ENCODE measurements at regions not wholly inside any gene's neighbourhood (a gene's known extent, or its start where the extent isn't known, plus 50 kb on each side); places are given as distances from the start of the nearest gene placed in this dataset.

DNA sequence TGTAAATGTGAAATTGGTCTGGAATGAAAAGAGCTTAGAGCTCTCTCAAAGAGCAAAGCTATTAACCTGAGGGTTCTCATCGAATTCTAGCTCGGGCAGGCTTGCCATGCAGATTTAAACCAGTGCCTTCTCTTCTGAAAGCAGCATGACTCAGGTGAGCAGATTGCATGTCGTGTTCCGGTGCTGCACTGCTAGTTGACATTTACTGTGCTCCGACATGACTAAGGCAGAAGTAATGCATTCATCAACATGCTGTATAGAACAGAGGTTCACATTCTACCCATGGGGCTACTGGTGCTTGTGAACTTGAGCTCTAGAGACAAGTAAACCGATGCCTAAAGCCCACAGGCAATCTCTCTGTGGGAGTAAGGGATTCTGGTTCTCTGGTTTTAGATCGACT, 947.7 kb downstream of the EFNB2 start:
- H3K27ac ChIP-seq, result no peak overlapping the region
- WGBS, 4 donors, result 72 to 86% (median 82%) methylated on average over 7 of the region's 7 CpGs
- TF ChIP-seq, protein P1, sequence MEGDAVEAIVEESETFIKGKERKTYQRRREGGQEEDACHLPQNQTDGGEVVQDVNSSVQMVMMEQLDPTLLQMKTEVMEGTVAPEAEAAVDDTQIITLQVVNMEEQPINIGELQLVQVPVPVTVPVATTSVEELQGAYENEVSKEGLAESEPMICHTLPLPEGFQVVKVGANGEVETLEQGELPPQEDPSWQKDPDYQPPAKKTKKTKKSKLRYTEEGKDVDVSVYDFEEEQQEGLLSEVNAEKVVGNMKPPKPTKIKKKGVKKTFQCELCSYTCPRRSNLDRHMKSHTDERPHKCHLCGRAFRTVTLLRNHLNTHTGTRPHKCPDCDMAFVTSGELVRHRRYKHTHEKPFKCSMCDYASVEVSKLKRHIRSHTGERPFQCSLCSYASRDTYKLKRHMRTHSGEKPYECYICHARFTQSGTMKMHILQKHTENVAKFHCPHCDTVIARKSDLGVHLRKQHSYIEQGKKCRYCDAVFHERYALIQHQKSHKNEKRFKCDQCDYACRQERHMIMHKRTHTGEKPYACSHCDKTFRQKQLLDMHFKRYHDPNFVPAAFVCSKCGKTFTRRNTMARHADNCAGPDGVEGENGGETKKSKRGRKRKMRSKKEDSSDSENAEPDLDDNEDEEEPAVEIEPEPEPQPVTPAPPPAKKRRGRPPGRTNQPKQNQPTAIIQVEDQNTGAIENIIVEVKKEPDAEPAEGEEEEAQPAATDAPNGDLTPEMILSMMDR (IDR thresholded peaks at IDR 0.05), result no peak
- no peak for TF ChIP-seq POLR2A (IDR thresholded peaks at IDR 0.05)
- no peaks in the 10 kb centered on the region for H3K4me1 ChIP-seq (replicated peaks in 1 of 2)
- no peaks in the 10 kb centered on the region for H3K27me3 ChIP-seq
- H3K36me3 ChIP-seq (replicated peaks in 1 of 2), result no peaks in the 10 kb centered on the region
- no peak overlapping the region for H3K4me3 ChIP-seq
- H3K9me3 ChIP-seq (replicated peaks in 1 of 3), result no peaks in the 10 kb centered on the region
- intact Hi-C loops (cut with DNase I), result no loop called here
- DNase-seq, result no peak

DNA sequence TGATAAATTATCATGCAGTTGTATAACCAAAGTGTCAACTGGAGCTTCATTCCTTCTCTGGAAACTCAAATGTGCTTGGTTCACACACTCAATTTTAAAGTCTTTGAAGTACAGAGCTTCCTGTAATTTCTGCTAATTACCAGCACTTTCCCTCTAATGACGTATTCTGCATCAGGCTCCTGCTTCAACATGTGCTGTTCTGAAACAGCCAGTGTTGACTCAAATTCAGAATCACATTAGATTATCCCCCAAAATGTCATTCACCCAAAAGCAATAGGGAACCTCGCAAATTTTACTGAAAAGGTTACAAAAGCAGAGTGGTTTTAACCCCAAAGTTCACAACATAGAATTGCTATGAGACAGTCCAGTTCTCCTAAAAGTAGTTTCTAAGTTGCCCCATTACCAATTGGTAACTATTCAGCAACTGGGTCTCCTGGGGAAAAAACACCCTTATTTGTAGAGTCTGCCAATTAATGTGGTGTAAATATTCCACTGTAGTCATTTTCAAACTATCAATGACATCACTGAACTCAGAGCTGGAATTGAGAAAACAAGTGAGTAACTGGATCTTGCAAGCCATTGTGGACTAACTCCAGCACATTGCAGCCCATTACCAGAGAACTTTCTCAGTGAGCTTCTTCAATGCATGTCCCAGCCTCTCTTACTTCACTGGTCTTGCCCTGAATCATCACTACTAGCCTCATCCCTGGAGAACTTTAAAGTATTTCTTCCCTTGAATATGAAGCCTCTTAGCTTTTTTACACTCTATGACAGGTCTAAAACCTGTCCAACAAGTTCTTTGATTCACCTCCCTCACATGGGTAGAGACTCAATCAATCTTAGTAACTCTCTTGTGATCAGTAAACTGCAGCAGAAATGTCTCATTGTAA, 955.4 kb downstream of the EFNB2 start:
- Histone ChIP-seq H3K4me1 (replicated peaks in 1 of 2) (no peaks in the 10 kb centered on the region), H3K27ac (no peak overlapping the region), H3K9me3 (replicated peaks in 1 of 3) (no peaks in the 10 kb centered on the region), H3K36me3 (replicated peaks in 1 of 2) (no peaks in the 10 kb centered on the region), H3K4me3 (no peak overlapping the region), H3K27me3 (no peaks in the 10 kb centered on the region)
- no peak for DNase-seq
- intact Hi-C loops (cut with DNase I), result no loop called here
- WGBS, 4 donors, result 78 to 85% (median 82%) methylated on average over 2 of the region's 2 CpGs
- TF ChIP-seq, protein P1 (IDR thresholded peaks at IDR 0.05), result no peak
- no peak for TF ChIP-seq POLR2A (IDR thresholded peaks at IDR 0.05)

DNA sequence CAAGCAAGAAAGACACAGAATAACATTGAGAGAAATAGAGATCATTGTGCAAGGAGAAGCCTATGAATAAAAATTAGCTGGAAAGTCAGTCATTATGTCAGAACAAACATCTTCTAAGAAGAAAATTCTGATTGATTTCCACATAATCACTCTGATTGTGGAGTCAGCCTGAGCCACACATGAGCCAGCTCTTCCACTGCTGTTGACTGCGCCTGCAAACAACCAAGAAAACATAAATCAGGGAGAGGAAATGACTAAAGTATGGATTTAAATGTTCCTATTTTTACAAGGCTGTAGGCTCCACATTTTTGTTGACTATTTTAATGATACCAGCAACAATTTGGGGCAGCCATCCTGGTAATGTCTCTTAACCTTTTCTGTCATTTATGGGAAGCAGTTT, 962.3 kb downstream of the EFNB2 start:
- intact Hi-C loops (cut with DNase I), result no loop called here
- Histone ChIP-seq H3K27ac (no peak overlapping the region), H3K4me3 (no peak overlapping the region), H3K36me3 (replicated peaks in 1 of 2) (no peaks in the 10 kb centered on the region), H3K9me3 (replicated peaks in 1 of 3) (no peaks in the 10 kb centered on the region), H3K4me1 (replicated peaks in 1 of 2) (no peaks in the 10 kb centered on the region), H3K27me3 (no peaks in the 10 kb centered on the region)
- no peak for DNase-seq
- WGBS, 4 donors, result 60 to 68% (median 67%) methylated on average over 1 of the region's 1 CpG
- TF ChIP-seq POLR2A (IDR thresholded peaks at IDR 0.05), result no peak
- TF ChIP-seq, protein P1 (IDR thresholded peaks at IDR 0.05), result no peak

DNA sequence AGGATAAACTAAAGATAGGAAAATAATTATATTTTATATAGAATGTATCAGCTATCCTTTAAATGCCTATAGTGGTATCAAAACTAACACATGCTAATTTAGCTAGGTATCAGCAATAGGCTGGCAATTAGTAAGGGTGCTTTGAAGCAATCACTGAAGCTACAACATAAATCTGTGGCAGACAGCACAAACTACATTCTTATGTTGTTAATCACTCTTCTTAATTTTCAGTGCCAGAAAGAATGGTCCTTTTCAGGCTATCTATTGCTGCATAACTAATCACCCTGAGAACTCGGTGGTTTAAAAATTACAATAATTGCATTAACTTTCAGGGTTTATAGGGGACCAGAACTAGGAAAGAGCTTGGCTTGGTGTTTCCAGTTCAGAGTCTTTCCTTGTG, 963.1 kb downstream of the EFNB2 start:
- Histone ChIP-seq H3K27me3 (no peaks in the 10 kb centered on the region), H3K36me3 (replicated peaks in 1 of 2) (no peaks in the 10 kb centered on the region), H3K9me3 (replicated peaks in 1 of 3) (no peaks in the 10 kb centered on the region), H3K4me3 (no peak overlapping the region), H3K27ac (no peak overlapping the region), H3K4me1 (replicated peaks in 1 of 2) (no peaks in the 10 kb centered on the region)
- WGBS, 4 donors, result 48 to 67% (median 57%) methylated on average over 1 of the region's 1 CpG
- intact Hi-C loops (cut with DNase I), result no loop called here
- DNase-seq, result no peak
- TF ChIP-seq POLR2A (IDR thresholded peaks at IDR 0.05), result no peak
- TF ChIP-seq, protein P1 (IDR thresholded peaks at IDR 0.05), result no peak
